H1 (cell line): ENCODE measurements at regions not wholly inside any gene's neighbourhood (a gene's known extent, or its start where the extent isn't known, plus 50 kb on each side); places are given as distances from the start of the nearest gene placed in this dataset.

Experiments
- PHF8 ChIP-seq: fragments of 200-600 bp; sonication (generic); conservative IDR thresholded peaks from 2 replicates; pipeline ENCODE4 v1.7.1; 2012; ENCODE audit warnings: low read depth, mild to moderate bottlenecking, inconsistent platforms, low read length, moderate library complexity
- SP4 ChIP-seq: IDR thresholded peaks from 2 replicates; pipeline ENCODE4 v1.6.1; 2012; ENCODE audit warnings: low read length, inconsistent platforms

DNA sequence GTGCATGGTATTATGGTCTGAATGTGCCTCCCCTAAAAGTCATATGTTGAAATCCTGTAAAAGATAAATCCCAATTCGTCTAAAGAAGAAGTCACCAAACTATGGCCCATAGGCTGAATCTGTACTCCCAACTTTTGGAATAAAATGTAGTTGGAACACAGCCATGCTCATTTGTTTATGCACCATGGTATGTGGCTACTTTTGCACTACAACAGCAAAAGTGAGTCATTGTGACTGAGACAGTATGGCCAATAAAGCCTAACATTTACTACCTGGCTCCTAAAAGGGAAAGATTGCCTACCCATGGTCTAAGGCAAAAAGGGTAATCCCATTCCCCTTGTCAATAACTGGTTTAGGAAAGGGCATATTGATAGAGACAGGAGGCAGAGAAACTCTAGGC, 101.8 kb downstream of the LRIG3 start (continued):
- TF ChIP-seq SP4 (no peak), PHF8 (no peak)
